Epidermal melanocyte (primary cell): ENCODE measurements at regions not wholly inside any gene's neighbourhood (a gene's known extent, or its start where the extent isn't known, plus 50 kb on each side); places are given as distances from the start of the nearest gene placed in this dataset.

Source experiments
- DNase-seq: peaks from one replicate; pipeline ENCODE4 v3.0.0; 2011; ENCODE audit warnings: low spot score; ENCODE audit not compliant: insufficient read length

DNA sequence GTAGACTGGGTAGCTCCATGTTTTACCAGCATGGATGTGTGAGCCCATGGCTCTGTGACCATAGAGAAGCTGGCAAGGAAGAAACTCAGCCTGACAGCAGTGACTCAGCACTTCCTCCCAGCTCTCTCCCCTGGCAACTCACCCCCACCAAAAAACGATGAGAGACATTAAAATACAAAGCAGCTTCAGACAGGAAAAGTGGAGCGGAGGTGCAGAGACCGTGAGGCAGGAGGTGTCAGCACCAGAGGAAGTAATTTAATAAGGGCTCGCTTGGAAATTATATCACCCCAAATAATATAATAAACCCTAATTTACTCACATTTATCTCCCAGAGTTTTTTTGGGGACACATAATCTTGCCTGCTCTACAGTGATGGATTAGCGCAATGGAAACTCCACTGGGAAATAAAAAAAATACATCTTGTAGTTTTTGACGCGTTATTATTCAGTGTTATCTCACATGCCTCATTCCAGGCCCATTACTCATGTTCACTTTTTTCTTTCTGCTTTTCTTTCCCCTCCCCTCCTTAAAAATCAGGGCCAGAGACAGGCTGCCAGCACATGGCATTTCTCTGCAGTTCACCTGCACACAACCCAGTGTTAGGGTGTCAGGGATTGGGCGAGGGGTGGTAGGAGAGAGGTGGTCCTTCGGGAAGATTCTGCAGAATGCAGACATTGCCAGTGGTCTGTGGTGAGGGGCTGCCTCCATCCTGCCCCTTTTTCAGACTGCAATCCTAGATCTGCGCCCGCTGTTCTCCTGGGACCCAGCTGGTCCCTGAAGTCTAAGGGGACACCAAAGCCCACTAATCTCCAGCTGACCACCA, 170.8 kb downstream of the BUD13 start:
- DNase-seq, result no peak

DNA sequence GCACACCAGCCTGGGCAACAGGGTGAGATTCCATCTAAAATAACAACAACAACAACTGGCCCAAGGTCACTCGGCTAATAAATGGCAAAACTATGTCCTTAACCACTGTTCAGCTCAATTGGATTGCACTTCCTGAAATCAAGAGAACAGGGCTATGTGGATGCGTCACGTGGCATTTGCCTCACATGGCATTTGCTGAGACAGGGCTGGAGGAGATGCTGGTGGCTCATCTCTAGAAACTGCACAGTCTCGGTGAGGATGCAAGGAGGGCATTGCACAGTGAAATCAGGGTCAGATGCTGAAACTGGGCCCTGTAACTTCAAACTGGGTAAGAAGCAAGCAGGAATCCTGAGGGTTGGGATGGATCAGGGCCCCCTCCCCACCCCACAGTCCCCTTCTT, 171.9 kb downstream of the BUD13 start:
- no peak for DNase-seq

DNA sequence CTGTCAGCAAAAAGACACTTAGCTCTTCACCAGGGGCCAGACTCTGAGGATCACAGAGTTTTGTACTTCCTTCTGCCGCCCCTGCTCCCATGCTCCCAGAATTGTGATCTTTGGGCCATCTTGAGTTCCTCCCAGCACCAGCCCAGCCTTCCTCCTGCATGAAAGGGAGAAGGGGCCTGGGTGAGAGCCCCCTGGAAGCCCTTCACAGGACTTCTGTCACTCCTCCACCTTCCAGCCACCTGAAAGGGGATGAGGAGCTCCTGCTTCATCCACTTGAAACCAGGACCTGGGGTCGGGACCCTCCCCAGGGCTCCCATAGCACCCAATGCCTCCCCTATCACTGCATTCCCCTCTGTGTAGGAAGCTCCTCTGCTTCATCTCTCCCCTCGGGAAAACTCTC, 174.2 kb downstream of the BUD13 start:
- DNase-seq, result no peak

DNA sequence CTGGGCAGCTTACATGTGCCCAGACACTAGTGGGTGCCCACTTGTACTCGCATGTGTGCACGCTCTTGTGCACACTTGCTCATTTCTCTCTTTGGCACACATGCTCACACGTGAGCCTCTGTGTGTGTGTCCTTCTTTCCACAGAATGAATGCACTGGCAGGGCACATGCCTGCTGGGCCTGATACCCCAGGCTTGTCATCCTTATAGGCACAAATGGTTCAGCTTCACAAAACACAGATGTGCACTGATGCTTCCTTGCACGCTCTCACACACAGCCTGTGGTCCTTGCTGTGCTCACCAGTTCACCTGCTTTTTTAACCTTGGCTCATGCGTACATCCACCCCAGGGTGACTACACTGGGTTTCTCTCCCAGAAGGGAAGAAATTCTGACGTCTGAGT, 174.8 kb downstream of the BUD13 start:
- no peak for DNase-seq

GRCh38 chr11:116596346-116597260, 176.2 kb downstream of the BUD13 start:
- no peak for DNase-seq

DNA sequence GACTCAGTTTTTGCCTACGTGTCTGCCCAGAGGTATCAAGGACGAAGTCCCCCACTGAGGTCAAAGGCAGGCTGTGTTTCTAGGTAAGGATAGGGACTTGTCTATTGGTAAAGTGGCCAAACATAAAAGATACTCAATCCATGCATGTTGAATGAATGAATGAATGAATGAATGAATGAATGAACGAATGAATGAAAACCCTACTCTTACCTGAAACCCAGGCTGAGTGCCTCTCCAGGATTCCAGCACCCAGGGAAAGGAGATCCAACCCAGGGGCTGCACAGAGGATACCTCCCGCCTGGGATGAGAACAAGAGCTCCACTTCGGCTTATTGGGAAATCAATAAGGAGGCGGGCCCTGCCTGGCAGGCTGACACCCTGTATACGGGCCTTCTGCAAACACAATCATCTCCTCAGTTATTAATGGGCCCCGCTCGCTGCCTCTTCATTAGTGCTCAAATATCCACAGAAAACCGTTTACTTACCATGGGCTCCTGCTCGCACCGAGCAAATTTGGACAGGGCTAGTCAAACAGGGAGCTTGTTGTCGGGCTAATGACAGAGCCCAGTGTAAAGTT, 177.4 kb downstream of the BUD13 start:
- no peak for DNase-seq

DNA sequence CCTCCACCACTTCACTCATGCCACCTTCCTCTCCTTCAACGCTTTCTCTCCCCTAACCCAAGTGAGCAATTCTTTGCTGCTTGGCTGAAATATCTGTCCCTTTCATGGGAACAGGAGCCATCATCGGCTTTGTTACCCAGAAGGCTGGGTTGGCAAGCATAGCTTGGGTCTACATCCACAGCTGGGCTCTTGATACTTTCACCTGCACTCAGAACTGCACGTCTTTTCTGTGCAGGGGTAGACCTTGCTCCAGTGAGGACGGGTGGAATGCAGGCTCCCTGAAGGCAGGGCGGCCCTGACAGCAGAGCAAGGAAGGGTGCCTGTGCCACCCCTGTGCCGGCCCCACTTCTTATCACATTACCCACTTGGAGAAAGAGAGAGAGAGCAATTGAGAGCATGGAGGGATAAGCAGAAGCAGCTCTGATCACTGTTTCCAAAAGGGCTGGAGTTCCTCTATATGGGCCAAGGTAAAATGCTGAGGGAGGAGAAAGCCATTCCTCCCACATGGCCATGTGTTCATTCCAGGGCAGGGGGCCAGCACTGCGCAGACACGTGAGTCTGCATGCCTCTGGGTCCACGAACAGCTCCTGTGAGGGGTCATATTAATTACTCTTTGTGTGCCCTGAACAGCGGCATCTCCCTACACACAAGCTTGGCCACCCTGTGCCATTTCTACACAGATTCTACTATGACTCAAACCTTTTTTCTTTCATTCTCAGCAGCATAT, 181.8 kb downstream of the BUD13 start:
- no peak for DNase-seq

GRCh38 chr11:116589402-116589801, 183.4 kb downstream of the BUD13 start:
- no peak for DNase-seq

DNA sequence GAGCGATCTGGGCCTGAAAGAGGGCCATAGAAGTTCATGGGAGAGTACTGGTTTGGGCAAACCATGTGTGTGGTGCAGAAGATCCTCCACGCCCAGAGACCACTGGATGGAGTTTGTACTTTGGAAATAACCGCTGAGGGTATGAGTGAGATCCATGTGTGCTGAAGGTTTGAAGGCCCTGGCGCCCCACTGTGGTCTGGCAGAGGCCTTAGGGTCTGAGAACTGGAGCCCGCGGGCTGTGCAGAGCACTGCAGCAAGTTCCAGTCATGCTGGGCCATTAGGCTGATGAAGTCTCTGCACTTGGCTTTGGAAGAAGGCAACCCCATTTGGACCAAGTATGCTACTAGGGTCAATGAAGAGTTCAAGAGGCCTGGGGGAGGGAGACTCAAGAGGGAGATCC, 186.4 kb downstream of the BUD13 start:
- no peak for DNase-seq

- no peak for DNase-seq
Observed at GRCh38 chr11:116582571-116582970, 190.2 kb downstream of the BUD13 start.

- no peak for DNase-seq
Observed at GRCh38 chr11:116581349-116581748, 191.4 kb downstream of the BUD13 start.

DNA sequence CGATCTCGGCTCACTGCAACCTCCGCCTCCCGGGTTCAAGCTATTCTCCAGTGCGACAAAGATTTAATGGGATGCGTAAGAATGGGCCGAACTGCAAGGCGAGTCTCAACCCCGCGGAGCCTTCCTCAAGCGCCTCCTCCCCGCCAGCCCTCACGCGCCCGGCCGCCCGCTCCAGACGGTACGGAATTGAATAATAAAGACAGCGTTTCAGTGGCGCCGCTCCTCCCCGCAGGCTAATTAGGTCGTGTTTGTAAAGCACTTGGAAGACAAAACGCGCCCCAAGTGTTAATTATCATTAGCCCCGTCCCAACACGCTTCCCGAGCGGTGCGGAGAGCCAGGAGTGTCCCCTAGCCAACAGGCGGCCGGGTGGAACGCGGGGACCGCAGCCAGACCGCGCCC, 192.0 kb downstream of the BUD13 start:
- DNase-seq, result no peak

DNA sequence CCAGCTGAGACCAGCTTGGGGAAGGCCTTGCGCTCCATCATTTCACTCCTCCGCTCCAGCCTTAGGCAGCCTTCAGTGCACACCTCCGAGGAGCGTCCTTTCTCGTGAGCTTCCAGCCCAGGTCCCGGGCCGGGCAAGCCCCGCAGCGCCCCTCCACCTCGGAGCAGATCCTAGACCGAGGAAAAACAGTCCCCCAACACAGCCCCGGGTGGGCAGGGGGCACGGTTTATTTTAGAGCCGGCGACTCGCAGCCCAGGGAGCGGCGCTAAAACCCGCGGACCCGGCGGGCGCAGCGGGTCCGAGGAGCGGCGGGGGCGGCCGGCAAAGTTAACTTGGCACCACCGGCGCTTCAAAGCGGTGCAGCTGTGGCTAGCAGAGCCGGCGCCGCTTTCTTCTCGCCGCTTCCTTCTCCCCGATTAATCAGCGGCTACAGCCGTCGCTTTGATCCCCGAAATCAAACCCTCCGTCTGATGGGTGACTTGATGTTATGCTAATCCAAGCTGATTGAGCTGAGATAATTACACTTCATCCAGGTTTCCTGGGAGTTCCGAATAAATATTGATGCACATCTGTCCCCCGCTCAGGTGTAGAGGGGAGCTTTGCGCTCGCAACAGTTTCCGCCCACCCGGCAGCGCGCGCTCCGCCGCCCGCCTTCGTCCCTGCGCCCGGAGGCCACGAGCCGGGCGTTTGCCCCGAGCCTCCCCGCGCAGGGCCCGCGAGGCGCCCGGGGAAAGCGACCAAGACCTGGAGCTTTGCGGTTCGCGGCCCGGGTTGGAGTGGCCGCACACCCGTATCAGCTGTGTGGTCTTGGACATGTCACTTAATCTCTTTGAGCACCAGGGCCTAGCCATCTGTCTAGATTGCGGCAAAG, 192.7 kb downstream of the BUD13 start:
- no peak for DNase-seq

DNA sequence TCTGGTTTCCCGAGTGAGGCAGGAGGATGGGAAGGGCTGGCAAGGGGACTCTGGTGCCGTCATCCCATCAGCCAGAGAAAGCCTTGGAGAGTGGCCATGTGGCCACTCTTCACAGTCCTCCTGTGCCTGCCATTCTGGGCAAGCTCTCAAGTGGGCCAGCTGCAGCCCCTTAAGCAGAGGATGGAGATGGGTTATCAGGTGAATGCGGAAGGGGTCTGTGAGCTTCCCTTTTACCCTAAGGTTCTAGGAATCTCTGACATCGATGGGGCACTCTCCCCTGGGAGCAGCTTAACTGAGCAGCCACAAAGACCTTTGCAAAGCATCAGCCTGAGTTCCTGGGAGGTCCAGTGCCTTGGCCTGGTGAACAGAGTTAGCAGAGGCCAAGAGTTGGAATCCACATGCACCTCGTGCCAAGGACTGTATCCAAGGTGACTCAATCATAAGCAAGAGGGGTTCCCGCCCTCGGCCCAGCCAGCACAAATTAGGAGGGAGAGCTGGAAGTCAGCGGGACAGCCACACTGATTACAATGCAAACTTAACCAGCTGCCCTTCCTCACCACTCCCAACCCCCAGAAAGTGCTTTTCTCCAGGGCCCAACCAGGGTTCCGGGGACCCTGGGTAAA, 193.6 kb downstream of the BUD13 start:
- DNase-seq, result no peak

GRCh38 chr11:116577956-116578355, 194.8 kb downstream of the BUD13 start:
- DNase-seq, result no peak

DNA sequence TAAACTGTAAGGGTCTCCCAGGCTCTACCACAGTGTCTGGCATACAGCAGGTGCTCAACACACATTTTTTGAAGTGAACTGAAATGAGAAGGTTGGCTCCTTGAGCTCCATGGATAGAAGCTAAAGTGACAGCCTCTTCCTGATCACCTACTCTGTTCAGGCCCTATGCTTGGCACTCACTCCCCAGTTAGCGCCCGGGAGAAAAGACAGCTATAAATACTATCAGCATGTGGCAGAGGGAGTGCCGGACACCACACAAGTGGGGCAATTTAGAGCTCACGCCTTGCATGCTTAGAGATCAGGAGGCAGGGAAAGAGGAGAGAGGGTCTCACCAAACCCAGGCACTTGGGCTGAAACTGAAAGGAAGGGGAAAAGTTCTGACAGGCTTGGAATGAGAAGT, 195.5 kb downstream of the BUD13 start:
- no peak for DNase-seq

- DNase-seq, result no peak
Observed at GRCh38 chr11:116576526-116576925, 196.3 kb downstream of the BUD13 start.

DNA sequence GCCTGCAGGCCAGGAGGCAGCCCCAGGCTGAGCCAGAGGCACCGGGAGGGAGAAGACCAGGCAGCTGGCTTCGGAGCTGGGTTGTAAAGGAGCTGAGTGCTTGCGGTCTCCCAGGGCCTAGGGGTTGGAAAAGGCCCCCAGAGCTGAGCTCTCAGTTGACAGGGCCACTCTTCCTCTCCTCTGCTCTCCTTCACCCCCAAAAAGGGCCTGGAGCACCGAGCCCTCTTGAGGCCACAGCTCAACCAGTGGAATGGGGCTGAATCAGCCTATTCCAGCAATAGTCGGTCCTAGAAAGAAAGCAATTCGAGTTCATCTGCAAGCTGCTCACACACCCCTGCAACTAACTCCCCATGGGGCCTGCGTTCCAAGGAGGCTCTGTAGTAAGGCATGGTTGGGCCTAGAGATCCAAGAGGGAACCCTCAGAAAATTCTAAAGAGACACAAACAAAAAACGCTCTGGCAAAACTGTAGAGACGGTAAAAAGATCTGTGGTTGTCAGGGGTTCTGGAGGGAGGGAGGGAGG, 205.0 kb downstream of the BUD13 start:
- DNase-seq, result no peak

DNA sequence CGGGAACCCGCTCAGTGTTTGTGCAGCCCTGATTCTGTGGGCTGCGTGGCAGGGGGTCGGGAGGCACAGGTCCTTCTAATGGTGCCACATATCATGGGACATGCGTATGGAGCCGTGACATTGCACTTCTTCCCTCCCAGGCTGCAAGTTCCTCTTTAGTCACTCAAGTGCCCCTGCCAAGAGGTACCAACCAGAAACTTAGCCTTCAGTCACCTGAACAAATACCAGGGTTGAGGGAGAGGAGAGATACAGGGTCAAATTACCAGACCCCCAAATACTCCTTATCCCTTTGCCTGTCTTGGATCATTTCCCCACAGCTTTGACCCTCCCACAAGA, 209.1 kb downstream of the BUD13 start:
- DNase-seq, result no peak
